Fibroblast of skin of left biceps (primary cell): ENCODE measurements at regions not wholly inside any gene's neighbourhood (a gene's known extent, or its start where the extent isn't known, plus 50 kb on each side); places are given as distances from the start of the nearest gene placed in this dataset.
"Not testable (repeated sequence)": the region's sequence is repeated elsewhere in the genome, so short reads cannot be mapped to it uniquely, and the experiment has no call there.

ENCODE experiments used
- DNase-seq, 2 experiments: peaks; one replicate each; pipeline ENCODE4 v3.0.0-alpha.2; 2013; ENCODE audit warnings: low read depth in 2 of 2

DNA sequence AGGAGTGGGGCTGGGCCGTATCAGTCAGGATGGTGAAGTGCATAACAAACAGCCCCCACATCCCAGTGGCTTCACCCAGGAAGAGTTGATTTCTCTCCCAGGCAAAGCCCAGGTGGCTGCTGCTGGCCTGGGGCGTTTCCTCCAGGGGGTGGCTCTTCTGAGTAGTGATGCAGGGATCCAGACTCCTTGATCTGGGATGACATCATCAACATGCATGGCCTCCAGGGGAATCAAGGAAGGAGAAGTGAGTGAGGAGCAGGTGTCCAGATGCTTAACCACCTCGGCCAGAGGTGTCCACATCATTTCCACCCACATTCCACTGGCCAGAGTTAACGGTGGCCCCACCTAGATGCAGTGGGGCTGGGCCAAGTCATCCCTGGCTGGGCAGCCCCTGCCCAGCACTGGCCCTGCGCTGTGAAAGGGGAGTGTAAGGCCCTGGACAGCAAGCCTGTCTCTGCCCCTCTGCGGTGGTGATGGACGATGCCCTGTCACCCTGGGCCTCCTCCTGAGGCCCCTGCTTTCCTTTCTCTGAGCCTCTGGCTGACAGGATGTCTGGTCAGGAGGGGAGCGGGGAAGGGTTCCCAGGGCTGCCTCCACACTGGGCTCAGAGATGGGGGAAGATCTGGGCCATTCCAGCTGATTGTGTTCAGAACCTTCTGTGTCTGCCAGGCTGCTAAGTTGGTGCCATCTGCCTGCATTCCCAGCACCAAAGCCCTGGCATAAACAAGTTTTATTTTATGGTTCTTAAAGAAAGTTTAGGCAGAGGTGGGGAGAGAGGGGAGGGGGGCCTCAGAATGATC, 598.2 kb downstream of the MATN1 start:
- DNase-seq, result no peak

DNA sequence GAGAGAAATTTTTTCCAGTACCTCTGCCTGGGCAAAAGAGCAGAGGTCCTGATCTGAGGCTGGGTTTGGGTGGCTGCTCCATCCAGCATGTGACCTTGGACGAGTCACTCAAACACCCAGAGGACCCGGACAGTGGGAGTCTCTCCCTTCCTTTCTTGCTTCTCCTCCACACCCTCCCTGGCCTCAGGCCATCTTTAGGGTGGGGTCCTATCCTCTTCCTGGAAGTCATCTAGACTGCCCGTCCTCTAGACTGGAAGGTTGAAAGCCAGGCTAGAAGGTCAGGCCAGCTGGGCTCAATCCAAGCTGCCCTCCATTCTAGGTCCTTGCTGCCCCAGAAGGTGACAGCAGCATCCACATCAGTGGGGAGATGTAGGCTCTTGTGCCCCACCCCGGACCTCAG, 599.5 kb downstream of the MATN1 start:
- DNase-seq, result no peak

DNA sequence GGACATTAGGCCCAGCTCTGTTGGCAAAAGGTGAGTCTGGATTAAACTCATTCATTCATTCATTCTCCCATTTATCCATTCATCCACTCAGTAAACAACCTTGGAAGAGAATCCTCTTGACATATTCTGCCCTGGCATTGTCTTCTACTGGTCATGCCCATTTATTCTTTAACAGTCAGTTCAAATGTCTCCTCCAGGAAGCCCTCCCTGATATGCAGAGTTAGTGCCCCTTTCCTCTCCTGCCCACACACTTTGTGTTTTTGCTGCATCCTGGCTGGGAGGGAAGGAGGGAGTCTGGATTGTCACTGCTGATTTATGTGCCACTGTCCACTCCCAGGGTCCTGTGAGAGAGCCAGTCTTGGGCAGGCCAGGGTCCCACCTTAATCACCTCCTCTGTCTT, 600.3 kb downstream of the MATN1 start:
- DNase-seq, result no peak

DNA sequence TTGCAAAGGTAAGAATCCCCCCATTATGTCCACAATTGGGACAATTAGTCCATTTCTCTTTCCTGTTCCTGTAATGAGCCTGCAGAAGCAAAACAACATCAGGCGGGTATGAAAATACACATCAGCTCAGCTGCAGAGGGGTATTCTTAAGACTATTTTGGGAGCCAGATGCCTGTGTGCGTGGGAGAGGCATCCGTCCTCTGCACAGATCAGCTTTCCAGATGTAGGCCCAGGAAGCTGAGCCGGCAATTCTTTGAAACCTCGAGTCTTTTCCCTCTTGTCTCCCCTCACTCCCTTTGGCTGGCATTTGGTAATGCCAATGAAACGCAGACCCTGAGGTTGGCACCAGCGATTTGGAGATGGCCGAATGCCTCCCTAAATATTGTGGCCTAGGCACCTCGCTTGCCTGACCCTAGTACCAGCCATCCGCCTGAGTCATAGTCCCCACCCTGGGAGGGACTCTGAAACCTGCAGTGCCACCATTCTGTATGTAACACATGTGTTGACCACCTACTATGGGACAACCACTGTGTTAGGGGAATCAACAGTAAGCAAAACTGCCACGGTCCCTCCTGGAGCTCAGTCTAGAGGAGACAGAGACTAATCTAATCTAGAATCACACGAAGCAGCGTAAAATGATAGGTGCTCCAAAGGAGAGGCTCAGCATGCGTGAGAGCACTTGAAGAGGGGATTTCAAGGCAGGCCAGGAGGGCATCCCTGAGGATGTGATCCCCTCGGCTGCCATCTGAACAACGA, 603.0 kb downstream of the MATN1 start:
- DNase-seq, result no peak

DNA sequence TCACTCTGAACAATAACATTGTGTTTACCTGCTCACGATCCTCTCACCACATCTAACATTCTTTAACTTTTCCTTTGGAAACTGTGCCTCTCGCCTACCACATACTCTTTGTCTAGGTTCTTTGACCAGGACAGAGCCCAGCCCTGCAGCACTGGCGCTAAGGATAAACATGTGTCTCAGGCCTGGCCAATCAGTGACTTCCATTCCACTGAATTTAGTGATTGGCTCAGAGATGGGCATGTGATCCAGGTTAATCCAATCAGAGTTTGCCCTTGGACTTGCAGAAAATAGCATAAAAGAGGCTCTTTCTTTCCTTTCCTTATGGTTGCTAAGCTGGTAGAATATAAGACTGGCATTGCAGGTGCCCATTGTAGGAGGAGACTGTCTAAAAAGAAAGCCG, 605.7 kb downstream of the MATN1 start:
- DNase-seq, result no peak

DNA sequence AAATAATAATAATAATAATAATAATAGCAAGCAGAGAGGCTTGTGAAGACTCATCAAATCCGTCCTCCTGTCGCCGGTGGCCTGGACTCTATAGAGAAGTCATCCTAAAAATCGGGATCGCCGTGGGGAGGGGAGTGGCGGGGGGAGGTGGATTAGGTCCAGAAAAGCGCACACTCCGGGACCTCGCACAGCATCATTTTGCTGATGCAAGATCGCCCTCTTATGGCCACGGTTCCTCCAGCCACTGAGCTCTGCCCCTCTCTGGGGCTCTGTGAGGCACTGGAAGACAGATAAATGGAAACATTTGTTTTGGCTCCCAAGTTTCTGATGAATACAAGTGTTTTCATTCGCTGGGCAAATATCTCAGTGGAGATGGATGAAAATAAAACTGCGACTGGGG, 612.0 kb downstream of the MATN1 start:
- DNase-seq, result peak in 1 of 2 experiments; percentile 5

DNA sequence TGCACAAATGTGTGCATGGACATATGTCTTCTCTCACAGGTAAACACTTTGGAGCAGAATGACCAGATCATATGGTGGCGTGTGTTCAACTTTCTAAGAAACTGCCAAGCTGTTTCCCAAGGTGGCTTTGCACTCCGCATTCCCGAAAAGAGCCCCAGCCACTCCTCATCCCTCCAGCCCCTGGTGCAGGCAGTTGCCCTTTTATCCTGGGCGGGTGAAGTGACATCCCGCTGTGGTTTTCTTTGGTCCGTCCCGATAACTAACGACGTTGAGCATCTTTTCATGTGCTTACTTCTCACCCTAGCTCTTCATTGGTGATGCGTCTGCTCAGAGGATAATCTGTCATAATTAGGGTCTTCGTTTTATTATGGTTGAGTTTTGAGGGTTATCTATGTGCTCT, 612.5 kb downstream of the MATN1 start:
- DNase-seq, result no peak

DNA sequence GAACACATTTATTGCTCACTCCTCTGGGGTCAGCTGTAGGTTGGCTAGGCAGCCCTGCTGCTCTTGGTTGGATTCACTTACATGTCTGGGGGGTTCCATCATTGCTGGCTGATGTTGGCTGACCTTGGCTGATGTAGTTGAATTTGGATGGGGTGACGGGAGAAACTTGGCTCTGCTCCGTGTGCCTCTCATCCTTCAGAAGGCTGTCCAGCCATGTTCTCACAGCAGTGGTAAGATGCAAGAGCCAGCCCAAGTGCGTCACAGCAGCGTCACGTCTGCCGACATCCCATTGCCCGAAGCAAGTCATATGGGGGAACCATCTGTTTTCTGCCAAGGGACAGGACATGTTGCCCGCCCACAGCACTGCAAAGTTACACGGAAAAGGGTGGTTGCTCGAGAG, 613.5 kb downstream of the MATN1 start:
- no peak for DNase-seq

DNA sequence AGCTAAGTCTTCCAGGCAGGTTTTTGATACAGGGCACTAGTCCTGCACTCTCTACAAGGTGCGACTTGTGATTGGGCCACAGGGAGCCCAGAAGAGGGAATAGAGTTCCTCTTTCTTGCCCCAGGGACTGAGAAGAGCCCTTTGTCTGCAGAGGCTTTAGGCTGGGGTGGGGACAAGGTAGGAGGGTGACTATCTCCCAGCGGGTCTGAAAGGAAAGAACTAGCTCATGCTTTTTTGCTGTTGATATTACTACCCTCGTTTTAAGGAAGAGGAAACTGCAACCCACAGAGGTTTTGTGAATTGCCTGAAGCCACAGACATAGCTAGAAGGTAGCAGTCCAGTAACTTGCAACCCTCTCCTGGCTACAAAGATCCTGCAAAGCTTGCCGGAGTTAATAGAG, 615.2 kb downstream of the MATN1 start:
- DNase-seq, result no peak

DNA sequence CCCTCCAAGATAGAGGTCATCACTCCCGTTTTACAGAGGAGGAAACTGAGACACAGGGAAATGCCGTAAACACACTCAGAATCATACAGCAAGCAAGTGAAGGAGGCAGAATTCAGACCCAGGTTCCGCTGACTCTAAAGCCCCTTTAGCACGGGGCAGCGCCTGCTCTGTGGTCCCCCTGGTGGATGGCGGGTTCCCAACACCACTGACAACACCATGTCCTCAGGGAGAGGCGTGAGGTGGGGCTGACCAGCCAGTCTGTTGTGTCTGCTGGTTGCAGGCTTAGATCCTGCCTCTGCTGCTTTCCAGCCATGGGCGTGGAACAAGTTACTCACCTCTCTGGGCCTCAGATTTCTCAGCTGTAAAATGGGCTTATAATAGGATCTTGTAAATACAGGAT, 617.3 kb downstream of the MATN1 start:
- no peak for DNase-seq

DNA sequence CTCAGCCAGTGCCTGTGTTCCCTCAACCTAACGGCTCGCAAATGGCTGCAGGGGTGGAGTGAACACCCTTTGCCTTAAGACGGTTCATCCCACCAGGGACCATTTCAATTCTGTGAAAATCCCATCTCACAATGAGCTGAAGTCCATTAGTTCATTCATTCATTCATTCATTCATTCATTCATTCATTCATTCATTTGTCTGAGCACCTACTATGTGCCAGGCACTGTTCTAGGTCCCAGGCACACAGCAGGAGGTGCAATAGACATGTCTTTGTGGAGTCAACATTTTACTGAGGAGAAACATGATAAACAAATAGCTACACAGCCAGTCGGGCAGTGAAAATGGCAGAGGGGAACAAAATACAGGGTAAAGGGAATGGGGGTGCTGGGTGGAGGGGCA, 618.8 kb downstream of the MATN1 start:
- no peak for DNase-seq

DNA sequence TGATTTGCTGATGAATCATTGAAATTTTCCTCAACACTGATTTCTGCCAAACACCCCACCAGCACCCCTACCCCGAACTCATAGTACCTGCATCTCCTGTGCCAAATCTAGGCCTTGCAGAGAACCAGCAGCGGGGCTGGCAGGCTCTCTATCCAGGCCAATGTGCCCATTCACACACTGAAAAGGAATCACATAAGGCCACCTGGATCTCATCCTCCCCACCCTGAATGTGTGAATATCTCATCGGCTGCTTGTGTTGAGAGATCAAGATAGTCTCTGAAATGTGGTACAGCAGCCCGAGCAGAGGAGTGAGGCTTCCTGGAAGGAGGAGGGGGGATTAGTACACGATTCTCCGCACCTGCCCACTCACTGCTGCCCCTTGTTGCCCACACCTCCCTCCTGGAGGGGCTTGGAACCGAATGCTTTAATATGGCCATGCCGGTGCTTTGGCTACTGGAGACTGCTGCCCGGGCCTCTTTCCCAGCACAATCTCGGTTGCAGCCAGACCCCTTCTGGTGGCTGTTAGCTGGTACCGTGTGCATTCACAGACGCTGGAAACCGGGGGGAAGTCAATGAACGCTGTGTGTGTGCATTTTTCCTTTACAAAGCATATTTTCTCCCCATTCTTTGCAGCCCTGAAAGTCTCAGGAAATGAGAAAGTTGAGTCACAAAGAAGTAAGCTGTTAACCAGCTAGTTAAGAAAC, 619.5 kb downstream of the MATN1 start:
- DNase-seq, result no peak

DNA sequence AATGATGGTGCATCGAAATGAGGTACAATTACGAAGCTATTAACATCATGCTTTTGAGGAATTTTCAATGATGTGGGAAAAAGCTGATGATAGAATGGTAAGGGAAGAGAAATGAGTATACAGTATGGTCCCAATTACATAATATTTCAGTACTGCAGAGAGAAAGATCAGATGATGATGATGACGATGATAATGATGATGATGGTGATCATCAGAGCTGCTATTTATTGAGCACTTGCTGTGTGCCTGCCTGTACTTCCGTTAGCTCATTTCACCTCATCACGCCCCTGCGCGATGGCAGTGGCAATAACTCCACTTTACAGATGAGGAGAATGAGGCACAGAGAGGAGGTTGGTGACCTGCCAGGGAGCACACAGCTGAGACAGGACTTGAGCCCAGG, 620.8 kb downstream of the MATN1 start:
- DNase-seq, result no peak

DNA sequence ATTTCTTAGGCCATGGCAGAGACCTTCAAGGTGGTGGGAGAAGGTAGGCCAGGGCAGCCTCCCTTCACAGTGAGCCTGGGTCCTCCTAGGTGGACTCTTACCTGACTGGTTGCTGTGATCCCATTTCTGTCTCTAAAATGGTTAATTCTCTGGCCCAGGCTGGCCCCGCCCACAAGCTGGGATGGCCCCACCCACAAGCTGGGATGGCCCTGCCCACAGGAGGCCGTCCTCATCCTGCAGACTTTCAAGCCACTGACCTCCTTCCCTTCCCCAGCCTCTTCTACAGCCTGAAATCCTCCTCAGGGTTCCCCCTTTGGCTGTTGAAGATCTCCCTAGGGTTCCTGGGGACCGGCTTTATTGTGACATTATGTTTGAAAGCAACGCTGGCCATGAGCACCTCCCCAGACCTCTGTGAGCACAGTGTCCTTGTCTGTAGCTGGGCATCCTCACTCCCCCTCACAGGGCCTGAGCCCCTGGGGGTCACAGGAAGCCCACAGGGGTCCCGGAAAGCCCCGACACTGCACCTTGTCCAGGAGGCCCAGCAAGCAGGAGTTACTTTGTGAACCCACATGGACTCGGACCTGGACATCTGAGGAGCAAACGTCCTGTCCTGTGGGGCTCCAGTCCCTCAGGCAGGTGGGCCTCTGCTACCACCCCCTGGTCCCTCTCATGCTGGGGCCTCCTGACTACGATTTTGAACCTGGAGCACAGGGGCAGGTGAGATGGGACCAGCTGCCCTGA, 621.7 kb downstream of the MATN1 start:
- no peak for DNase-seq

DNA sequence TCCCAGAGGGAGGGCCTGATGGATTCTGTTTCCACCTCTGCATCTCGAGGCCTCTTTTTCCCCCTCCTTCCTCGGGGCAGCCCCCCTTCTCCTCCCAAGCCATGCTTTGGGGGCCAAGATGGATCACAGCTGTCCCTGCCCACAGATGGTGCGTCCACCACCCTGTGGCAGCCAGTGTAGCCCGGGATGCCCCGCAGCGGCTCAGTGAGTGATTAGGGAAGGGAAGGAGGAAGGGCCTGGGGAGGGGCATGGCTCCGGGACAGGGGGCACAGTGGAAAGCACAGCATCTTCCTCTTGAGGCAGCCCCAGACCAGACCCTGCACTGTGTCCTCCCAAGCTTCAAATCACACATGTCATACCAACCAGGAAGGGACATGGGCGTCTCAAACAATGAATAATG, 622.4 kb downstream of the MATN1 start:
- DNase-seq, result no peak

DNA sequence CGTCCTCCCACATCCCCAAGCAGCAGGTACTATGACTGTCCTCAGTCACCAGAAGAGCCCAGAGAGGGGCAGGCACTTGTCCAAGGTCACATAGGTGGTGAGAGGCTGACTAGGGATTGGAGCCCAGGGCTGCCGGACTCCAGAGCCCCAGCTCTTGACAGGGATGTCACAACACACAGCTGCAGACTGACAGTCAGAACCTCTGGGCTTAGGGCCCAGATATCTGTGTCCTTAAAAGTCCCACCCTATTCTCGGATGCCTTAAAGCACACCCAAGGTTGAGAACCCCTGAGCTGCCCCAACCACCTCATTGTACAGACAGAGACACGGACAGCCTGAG, 622.9 kb downstream of the MATN1 start:
- no peak for DNase-seq

DNA sequence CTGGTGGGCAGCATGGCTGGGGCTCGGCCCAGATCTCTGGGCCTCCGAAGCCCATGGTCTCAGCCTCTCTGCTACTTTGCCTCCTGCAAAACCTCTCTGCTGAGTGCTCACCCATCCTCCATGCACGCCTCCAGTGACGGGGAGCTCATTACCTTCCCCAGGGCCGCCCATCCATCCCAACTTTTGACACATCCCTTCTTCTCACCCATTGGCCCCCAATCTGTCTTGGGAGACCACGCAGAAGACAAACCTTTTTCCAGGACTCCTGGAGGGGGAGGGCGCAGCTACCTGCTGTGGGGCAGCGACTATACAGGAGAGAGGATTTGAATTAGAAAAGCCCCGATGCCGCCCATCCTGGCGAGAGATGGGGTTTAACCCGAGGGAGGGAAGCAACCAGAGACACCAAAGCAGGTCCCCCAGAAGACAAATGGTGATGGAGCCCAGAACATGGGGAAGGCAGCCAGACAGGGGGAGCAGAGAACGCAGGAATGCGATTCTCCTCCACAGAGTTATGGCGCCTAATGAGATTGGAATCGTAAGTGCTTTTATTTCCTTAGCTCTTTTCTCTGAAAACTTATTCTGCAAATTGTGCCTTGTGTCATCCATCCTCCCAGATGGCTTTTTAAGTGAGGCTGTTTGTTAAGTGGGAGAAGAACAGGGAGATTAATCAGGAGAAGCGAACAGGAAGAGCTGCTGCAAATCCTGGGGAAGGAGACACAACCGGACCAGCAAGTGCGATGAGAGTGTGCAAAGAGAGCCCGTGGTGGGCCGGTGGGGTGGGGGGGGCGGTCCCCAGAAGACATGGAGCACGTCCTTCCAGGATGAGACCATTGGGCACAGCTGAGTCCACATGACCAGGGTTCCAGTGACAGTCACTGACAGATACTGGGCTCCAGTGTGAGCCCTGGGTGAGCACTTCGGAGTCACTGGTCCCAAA, 623.5 kb downstream of the MATN1 start:
- no peak for DNase-seq

DNA sequence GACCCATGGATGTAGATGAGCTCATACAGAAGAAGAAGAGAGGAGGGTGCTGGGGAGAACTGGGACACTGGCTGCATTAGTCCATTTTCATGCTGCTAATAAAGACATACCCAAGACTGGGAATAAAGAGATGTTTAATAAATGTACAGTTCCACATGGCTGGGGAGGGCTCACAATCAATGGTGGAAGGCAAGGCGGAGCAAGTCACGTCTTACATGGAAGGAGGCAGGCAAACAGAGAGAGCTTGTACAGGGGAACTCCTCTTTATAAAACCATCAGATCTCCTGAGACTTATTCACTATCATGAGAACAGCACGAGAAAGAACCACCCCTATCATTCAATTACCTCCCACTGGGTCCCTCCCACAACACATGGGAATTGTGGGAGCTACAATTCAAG, 625.5 kb downstream of the MATN1 start:
- not testable (repeated sequence) for DNase-seq

DNA sequence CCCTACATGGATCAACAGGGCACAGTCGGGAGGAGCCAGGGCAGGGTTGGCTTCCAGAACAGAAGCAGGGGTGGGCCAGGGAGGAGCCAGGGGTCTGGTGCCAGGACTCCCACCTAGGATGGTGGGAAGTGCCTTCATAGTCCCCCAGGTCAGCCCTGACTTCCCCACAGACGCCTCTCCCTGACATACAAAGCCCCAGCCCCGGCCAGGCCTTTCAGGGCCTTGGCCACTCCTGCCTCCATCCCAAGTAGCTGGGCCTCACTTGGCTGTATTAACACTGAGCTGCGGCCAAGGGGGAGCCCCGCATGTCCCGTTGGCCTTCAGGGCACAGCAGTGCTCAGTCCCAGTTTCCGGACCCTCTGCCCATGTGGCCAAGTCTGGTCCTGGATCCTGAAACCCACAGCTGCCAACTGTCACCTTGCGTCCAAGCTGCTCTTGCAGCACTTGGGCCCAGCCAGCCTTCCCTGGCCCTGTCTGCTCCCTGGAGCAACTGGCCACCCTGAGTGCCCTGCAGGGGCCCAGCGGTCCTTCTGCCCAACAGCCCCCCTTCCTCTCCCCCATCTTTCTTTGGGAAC, 627.8 kb downstream of the MATN1 start:
- no peak for DNase-seq

DNA sequence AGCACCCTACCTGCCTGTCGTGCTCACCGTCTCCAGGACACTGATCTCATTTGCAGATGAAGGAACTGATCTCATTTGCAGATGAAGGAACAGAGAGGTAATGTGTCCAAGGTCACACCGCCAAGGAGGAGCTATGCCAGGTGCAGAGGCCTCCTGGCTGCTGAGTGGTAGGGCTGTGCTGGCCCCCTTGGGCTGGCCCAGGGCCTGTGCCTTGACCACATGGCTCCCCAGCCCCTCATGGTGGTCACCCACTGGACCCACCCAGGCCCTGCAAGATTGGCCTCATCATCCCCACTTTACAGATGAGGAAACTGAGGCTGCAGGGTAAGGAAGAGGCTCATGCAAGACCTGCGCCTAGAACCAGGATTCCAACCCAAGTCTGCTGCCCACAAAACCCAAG, 628.3 kb downstream of the MATN1 start:
- no peak for DNase-seq
